ENCODE measurements at regions not wholly inside any gene's neighbourhood (a gene's known extent, or its start where the extent isn't known, plus 50 kb on each side); places are given as distances from the start of the nearest gene placed in this dataset.

DNA sequence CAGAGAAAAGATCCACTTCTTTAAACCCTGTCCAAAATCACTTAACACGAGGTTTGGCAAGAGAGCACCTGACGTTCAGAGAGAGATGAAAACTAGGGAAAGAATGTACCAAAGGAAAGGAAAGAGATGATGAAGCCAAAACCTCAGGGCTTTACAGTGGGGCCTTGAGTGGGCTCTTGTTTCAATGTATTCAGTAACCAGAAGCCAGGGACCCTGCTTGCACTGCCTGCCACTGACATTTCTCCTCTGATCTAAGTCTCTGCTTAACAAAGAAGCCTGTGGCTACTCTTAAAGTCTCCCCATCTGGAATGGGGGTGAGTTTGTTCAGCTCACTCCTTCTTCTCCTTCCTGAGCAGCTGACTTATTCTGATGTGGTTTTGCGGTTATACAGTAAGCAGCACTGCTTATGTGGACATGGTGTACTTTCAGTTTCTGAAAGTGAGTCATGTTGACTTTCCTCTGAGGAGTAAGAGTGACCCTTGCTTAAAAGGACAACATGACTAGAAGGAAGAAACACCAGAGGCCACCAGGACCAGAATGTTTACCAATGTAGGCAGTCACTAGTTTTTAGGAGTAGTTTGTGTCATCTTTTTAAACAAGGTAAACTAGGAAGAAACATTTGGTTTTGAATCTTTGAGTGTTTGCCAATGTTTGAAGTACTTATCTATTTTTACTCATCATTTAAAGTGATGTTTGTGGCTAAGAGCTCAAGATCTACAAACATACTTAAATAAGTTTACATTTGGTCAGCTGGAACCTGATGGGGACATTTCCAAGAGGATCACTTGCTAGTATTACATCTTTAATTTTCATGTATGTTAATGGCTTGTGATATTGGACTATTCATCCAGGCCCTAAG, 87.4 kb downstream of the FASLG start:
- peak; percentile 99 for DNase-seq (ENCODE audit: low read depth)
- no peaks in the 10 kb centered on the region for H3K36me3 ChIP-seq (ENCODE audit: control insufficient read depth, insufficient read depth, low read length)
- H3K27me3 ChIP-seq (ENCODE audit: control insufficient read depth, insufficient read depth, low read length): peaks cover 5% of the 10 kb centered on the region
- no peak for FAIRE-seq
- TF ChIP-seq, protein P1, sequence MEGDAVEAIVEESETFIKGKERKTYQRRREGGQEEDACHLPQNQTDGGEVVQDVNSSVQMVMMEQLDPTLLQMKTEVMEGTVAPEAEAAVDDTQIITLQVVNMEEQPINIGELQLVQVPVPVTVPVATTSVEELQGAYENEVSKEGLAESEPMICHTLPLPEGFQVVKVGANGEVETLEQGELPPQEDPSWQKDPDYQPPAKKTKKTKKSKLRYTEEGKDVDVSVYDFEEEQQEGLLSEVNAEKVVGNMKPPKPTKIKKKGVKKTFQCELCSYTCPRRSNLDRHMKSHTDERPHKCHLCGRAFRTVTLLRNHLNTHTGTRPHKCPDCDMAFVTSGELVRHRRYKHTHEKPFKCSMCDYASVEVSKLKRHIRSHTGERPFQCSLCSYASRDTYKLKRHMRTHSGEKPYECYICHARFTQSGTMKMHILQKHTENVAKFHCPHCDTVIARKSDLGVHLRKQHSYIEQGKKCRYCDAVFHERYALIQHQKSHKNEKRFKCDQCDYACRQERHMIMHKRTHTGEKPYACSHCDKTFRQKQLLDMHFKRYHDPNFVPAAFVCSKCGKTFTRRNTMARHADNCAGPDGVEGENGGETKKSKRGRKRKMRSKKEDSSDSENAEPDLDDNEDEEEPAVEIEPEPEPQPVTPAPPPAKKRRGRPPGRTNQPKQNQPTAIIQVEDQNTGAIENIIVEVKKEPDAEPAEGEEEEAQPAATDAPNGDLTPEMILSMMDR (IDR thresholded peaks at IDR 0.05; ENCODE audit: insufficient read depth, low read length, severe bottlenecking): no peak
- no peak overlapping the region for H3K4me3 ChIP-seq (ENCODE audit: low read depth, low read length)

DNA sequence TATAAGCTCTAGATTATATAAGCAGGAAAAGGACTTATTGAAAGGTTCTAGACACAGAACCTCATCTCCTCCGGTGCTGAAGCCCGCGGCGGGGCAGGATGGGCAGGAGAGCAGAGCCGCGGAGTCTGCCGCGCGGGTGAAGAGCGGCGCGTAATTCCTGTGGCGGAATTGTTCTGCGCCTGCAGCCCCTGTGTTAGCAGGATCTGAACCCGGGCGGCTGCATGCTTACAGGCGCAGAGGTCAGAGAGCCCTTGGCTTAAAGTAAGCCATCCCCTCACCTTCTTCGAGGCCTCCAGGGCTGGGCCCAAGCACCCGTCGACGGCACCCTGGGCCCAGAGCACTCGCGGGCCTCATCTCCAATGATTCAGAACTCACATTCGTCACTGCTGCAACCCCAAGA, 89.3 kb downstream of the FASLG start:
- Histone ChIP-seq H3K4me3 (ENCODE audit: low read depth, low read length) (no peak overlapping the region), H3K27me3 (ENCODE audit: control insufficient read depth, insufficient read depth, low read length) (peaks cover 3% of the 10 kb centered on the region), H3K36me3 (ENCODE audit: control insufficient read depth, insufficient read depth, low read length) (no peaks in the 10 kb centered on the region)
- DNase-seq (ENCODE audit: low read depth): no peak
- no peak for FAIRE-seq
- TF ChIP-seq, protein P1 (IDR thresholded peaks at IDR 0.05; ENCODE audit: insufficient read depth, low read length, severe bottlenecking): no peak

DNA sequence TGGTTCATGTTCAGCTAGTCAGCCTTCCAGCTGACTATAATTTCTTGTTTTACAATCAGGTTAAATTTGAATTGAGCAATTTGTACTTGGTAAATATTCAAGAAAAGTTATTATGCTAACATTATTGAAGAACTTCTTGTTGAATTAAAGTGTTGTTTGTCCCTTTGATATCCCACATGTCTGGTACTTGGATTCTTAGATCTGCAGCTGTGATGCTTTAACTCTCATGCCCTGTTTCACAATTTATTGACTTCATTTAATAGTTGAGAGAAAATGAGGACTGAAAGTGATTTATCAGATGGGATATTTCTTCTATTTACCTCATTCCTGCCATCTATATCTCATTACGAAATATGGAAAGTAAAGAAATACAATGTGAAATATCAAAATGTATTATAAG, 92.8 kb downstream of the FASLG start:
- Histone ChIP-seq H3K4me3 (ENCODE audit: low read depth, low read length) (no peak overlapping the region), H3K27me3 (ENCODE audit: control insufficient read depth, insufficient read depth, low read length) (peaks cover 6% of the 10 kb centered on the region), H3K36me3 (ENCODE audit: control insufficient read depth, insufficient read depth, low read length) (no peaks in the 10 kb centered on the region)
- FAIRE-seq (no peak), DNase-seq (ENCODE audit: low read depth) (no peak)
- TF ChIP-seq, protein P1 (IDR thresholded peaks at IDR 0.05; ENCODE audit: insufficient read depth, low read length, severe bottlenecking): no peak

DNA sequence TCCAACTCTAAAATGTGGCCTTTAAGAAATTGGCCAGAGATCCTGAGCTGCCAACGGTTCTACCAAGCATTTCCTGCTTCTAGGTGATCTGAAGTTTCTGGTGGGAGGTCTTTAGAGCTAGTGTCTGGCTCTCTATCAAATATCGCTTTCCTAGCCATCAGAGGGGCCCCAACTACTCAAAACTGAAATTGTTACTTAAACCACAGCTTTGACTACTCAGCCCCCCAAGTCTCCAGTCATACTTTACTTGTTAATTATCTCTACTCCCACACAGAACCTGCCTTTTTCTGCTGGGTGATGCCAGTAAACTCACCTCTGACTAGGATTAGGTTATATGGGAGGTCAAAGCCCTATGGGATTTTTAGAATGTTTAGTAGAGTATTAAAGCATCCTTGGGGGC, 95.1 kb downstream of the FASLG start:
- TF ChIP-seq, protein P1 (IDR thresholded peaks at IDR 0.05; ENCODE audit: insufficient read depth, low read length, severe bottlenecking): no peak
- no peaks in the 10 kb centered on the region for H3K36me3 ChIP-seq (ENCODE audit: control insufficient read depth, insufficient read depth, low read length)
- FAIRE-seq (no peak), DNase-seq (ENCODE audit: low read depth) (no peak)
- H3K27me3 ChIP-seq (ENCODE audit: control insufficient read depth, insufficient read depth, low read length): peaks cover 4% of the 10 kb centered on the region
- H3K4me3 ChIP-seq (ENCODE audit: low read depth, low read length): no peak overlapping the region

DNA sequence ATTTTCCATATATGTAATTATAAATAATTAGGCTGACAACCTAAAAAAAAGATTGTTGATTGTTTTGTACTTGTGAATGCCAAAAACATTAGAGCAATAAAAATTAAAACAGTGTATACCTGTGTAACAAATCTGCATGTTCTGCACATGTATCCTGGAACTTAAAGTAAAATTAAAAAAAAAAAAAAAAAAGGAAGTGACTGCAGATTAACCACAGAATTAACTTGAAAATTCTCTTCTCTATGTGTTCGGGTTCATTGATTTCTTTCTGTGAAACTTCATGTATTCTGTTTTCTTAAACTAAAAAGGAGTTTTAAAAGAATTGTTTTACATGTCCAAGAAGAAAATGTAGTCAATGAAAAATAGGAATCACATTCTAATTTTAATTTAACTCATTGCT, 95.7 kb downstream of the FASLG start:
- Histone ChIP-seq H3K4me3 (ENCODE audit: low read depth, low read length) (no peak overlapping the region), H3K36me3 (ENCODE audit: control insufficient read depth, insufficient read depth, low read length) (no peaks in the 10 kb centered on the region), H3K27me3 (ENCODE audit: control insufficient read depth, insufficient read depth, low read length) (peaks cover 4% of the 10 kb centered on the region)
- FAIRE-seq (no peak), DNase-seq (ENCODE audit: low read depth) (no peak)
- TF ChIP-seq, protein P1 (IDR thresholded peaks at IDR 0.05; ENCODE audit: insufficient read depth, low read length, severe bottlenecking): no peak

- FAIRE-seq: no peak
- H3K36me3 ChIP-seq (ENCODE audit: control insufficient read depth, insufficient read depth, low read length): no peaks in the 10 kb centered on the region
- no peak for DNase-seq (ENCODE audit: low read depth)
- TF ChIP-seq, protein P1 (IDR thresholded peaks at IDR 0.05; ENCODE audit: insufficient read depth, low read length, severe bottlenecking): no peak
- peaks cover 4% of the 10 kb centered on the region for H3K27me3 ChIP-seq (ENCODE audit: control insufficient read depth, insufficient read depth, low read length)
- no peak overlapping the region for H3K4me3 ChIP-seq (ENCODE audit: low read depth, low read length)
These were observed 96.2 kb downstream of the FASLG start for GRCh38 chr1:172755099-172755498.

All from bronchial epithelial cell (primary cell).